ENCODE measurements at regions not wholly inside any gene's neighbourhood (a gene's known extent, or its start where the extent isn't known, plus 50 kb on each side); places are given as distances from the start of the nearest gene placed in this dataset.
"Not testable (repeated sequence)": the region's sequence is repeated elsewhere in the genome, so short reads cannot be mapped to it uniquely, and the experiment has no call there.

GRCh38 chr1:10873189-10873588, 76.7 kb upstream of the CASZ1 start:
- H3K4me3 ChIP-seq (ENCODE audit: low read depth, low read length), result no peak overlapping the region
- TF ChIP-seq, protein P1, sequence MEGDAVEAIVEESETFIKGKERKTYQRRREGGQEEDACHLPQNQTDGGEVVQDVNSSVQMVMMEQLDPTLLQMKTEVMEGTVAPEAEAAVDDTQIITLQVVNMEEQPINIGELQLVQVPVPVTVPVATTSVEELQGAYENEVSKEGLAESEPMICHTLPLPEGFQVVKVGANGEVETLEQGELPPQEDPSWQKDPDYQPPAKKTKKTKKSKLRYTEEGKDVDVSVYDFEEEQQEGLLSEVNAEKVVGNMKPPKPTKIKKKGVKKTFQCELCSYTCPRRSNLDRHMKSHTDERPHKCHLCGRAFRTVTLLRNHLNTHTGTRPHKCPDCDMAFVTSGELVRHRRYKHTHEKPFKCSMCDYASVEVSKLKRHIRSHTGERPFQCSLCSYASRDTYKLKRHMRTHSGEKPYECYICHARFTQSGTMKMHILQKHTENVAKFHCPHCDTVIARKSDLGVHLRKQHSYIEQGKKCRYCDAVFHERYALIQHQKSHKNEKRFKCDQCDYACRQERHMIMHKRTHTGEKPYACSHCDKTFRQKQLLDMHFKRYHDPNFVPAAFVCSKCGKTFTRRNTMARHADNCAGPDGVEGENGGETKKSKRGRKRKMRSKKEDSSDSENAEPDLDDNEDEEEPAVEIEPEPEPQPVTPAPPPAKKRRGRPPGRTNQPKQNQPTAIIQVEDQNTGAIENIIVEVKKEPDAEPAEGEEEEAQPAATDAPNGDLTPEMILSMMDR (IDR thresholded peaks at IDR 0.05; ENCODE audit: low read depth, low read length, missing control alignments), result no peak
- no peak for DNase-seq (ENCODE audit: low read depth)

DNA sequence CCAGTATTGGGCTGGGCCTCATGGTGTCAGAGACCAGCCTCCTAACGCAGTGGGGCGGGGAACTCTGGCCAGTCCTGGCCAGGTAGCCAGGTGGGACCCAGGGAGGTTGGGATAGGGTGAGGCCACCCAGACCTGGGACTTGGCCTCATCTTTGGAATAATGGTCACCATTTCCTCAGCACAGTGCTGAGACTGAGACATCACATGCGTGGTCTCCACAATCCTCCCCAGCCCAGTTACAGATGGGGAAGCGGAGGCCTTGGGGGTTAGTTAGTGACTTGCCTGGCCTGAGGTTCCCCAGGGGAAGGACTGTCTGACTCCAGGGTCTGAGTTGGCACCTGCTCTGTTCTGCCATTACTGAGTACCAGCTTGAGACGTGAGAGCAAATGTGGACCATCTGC, 77.9 kb upstream of the CASZ1 start:
- TF ChIP-seq, protein P1 (IDR thresholded peaks at IDR 0.05; ENCODE audit: low read depth, low read length, missing control alignments), result no peak

DNA sequence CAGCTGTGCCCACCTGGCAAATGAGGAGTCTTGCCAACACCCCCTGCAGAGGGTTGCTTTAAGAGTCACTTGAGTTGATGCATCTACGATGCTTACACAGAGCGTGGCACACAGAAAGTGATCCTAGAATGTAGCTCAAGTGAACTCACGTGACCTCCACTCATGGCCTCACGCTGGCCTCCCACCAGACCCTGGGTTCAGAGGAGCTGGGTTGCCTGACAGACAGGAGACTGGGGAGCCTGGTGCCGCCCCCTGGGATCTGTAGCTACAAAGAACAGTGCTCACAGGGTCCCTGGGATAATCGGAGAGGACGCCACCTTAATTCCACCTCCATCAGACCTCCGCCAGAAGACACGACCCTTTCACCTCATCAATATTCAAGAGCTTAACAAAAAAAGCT, 81.4 kb upstream of the CASZ1 start:
- no peak overlapping the region for H3K4me3 ChIP-seq (ENCODE audit: low read depth, low read length)
- no peak for DNase-seq (ENCODE audit: low read depth)
- TF ChIP-seq, protein P1 (IDR thresholded peaks at IDR 0.05; ENCODE audit: low read depth, low read length, missing control alignments), result no peak

More for the DNA sequence above, 77.9 kb upstream of the CASZ1 start:
- no peak for DNase-seq (ENCODE audit: low read depth)
- H3K4me3 ChIP-seq (ENCODE audit: low read depth, low read length), result no peak overlapping the region

DNA sequence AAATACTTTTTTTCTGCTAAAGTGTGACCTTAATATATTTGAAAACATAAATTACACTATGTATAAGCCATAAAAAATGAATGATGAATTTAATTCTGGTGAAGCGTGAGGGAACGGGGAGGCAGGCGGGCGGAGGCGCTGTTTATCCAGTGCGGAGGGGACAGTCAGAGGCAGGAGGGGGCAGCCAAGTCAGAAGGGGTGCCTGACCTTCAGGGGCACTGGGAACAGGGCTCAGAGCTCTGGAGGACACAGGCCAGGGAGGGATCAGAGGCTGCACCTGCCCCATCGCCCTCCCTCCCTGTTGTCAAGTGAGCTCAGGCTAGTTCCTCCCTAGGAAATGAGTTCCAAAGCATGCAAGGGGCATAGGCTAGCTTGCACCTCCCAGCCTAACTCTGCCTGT, 82.0 kb upstream of the CASZ1 start:
- H3K4me3 ChIP-seq (ENCODE audit: low read depth, low read length), result no peak overlapping the region
- no peak for DNase-seq (ENCODE audit: low read depth)
- TF ChIP-seq, protein P1 (IDR thresholded peaks at IDR 0.05; ENCODE audit: low read depth, low read length, missing control alignments), result no peak

DNA sequence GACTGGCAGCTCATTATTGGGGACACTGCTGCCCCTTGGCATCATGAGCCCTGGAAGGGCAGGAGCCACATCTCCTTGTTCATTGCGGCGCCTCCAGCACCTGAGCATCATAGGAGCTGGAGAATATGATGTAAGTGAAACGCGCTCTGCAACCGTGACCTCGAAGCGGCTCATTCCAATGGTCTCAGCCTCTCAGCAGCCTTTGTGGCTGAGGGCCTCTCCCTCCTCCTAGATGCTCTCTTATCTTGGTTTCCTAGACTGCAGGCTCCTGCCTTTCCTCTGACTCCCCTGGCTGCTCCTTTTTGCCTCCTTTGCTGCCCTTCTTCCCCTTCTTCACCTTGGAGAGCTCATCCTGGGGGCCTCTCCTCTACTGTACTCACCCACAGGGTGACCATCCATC, 83.6 kb upstream of the CASZ1 start:
- TF ChIP-seq, protein P1 (IDR thresholded peaks at IDR 0.05; ENCODE audit: low read depth, low read length, missing control alignments), result no peak
- no peak for DNase-seq (ENCODE audit: low read depth)
- no peak overlapping the region for H3K4me3 ChIP-seq (ENCODE audit: low read depth, low read length)

- TF ChIP-seq, protein P1 (IDR thresholded peaks at IDR 0.05; ENCODE audit: low read depth, low read length, missing control alignments), result no peak
- H3K4me3 ChIP-seq (ENCODE audit: low read depth, low read length), result no peak overlapping the region
- no peak for DNase-seq (ENCODE audit: low read depth)
These were observed 84.6 kb upstream of the CASZ1 start for GRCh38 chr1:10881046-10881445.

DNA sequence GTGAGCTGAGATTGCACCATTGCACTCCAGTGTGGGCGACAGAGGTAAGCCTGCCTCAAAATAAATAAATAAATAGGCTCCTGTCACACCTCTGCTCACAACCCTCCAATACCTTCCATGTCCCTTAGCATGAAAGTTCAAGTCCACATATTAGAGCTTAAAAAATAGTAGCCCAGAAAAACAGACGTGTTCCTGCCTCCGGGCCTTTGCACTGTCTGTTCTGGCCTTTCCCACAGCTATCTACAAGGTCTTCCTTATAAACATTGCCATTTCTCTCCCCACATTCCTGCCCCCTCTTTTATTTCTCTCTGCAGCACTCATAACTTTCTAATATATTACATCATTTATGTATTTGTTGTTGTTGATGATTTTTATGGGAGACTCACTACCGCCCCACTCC, 85.6 kb upstream of the CASZ1 start:
- H3K4me3 ChIP-seq (ENCODE audit: low read depth, low read length), result no peak overlapping the region
- TF ChIP-seq, protein P1 (IDR thresholded peaks at IDR 0.05; ENCODE audit: low read depth, low read length, missing control alignments), result no peak
- DNase-seq (ENCODE audit: low read depth), result no peak

DNA sequence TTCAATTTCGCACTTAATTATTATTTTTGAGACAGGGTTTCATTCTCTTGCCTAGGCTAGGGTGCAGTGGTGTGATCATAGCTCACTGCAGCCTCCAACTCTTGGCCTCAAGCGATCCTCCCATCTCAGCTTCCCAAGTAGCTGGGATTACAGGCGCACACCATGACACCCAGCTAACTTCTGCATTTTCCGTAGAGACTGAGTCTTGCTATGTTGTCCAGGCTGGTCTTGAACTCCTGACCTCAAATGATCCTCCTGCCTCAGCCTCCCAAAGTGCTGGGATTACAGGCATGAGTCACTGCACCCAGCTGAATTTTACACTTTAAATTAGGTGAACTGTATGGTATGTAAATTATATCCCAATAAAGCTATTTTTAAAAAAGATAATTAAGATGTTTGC, 90.6 kb upstream of the CASZ1 start:
- DNase-seq (ENCODE audit: low read depth); H3K4me3 ChIP-seq (ENCODE audit: low read depth, low read length): not testable (repeated sequence)
